SK-N-SH (cell line): ENCODE measurements at regions not wholly inside any gene's neighbourhood (a gene's known extent, or its start where the extent isn't known, plus 50 kb on each side); places are given as distances from the start of the nearest gene placed in this dataset.

Experiments used
- CTCF ChIA-PET: fragments of 300-600, 350-600 bp; formaldehyde crosslinking; extraction: SDS; loops from one replicate; lab custom pipeline; 2021; lab: Yijun Ruan, JAX
- POLR2A ChIA-PET: fragments of 350-600 bp; sonication (Branson Sonifier 250); formaldehyde crosslinking; extraction: SDS; loops from one replicate; lab custom pipeline; 2020; ENCODE audit warnings: antibody characterized with exemption, inconsistent platforms; lab: Yijun Ruan, JAX
- DNase-seq: peaks from one replicate; pipeline ENCODE4 v3.0.0; 2012
- H2AFZ ChIP-seq: fragments of 200-600 bp; sonication (generic); 2 replicates; pipeline ENCODE4 v1.8.1; 2016; ENCODE audit warnings: antibody characterized with exemption, mild to moderate bottlenecking, low read depth
- H3F3A ChIP-seq: fragments of 200-600 bp; sonication (generic); replicated peaks from 2 replicates; pipeline ENCODE3; 2016; ENCODE audit warnings: antibody characterized with exemption, mild to moderate bottlenecking; ENCODE audit not compliant: insufficient read depth
- H3K27ac ChIP-seq, 2 experiments: fragments of 200-500 bp in 1 of 2; fragments of 200-600 bp in 1 of 2; sonication (Bioruptor generic) in 1 of 2; sonication (generic), shearing (Covaris generic) in 1 of 2; 2 replicates each; pipeline versions ENCODE4 v1.5.1 to v1.6.1; 2014 to 2016; ENCODE audit warnings: low read depth in 2 of 2, inconsistent platforms in 1 of 2, low read length in 1 of 2, mild to moderate bottlenecking in 1 of 2, mixed read lengths in 1 of 2
- H3K27me3 ChIP-seq: fragments of 200-600 bp; sonication (generic), shearing (Covaris generic); 2 replicates; pipeline ENCODE4 v1.6.1; 2016; ENCODE audit warnings: mixed run types; ENCODE audit not compliant: insufficient read depth
- H3K36me3 ChIP-seq, 2 experiments: fragments of 200-500 bp in 1 of 2; fragments of 200-600 bp in 1 of 2; sonication (Bioruptor generic) in 1 of 2; sonication (generic) in 1 of 2; replicated peaks in 1 of 2; 2 replicates each; pipeline versions ENCODE3 to v1.5.1; 2014 to 2016; ENCODE audit warnings: low read length in 1 of 2, mild to moderate bottlenecking in 1 of 2; ENCODE audit not compliant: insufficient read depth in 2 of 2, control insufficient read depth in 1 of 2
- H3K4me1 ChIP-seq, 2 experiments: fragments of 200-500 bp in 1 of 2; fragments of 200-600 bp in 1 of 2; sonication (Bioruptor generic) in 1 of 2; sonication (generic), shearing (Covaris generic) in 1 of 2; 2 replicates each; pipeline versions ENCODE4 v1.5.1 to v1.6.1; 2014 to 2016; ENCODE audit warnings: low read depth in 1 of 2, low read length in 1 of 2, mixed run types in 1 of 2; ENCODE audit not compliant: insufficient read depth in 2 of 2, control insufficient read depth in 1 of 2
- H3K4me2 ChIP-seq: fragments of 200-600 bp; sonication (generic), shearing (Covaris generic); 2 replicates; pipeline ENCODE4 v1.6.1; 2017; ENCODE audit warnings: mixed run types
- H3K4me3 ChIP-seq, 2 experiments: fragments of 200-500 bp in 1 of 2; fragments of 200-600 bp in 1 of 2; sonication (Bioruptor generic) in 1 of 2; sonication (generic), shearing (Covaris generic) in 1 of 2; 2 replicates each; pipeline versions ENCODE4 v1.5.1 to v1.8.1; 2014 to 2016; ENCODE audit warnings: low read depth in 2 of 2, inconsistent platforms in 1 of 2, low read length in 1 of 2, mild to moderate bottlenecking in 1 of 2, mixed read lengths in 1 of 2, moderate library complexity in 1 of 2
- H3K79me2 ChIP-seq: fragments of 200-600 bp; sonication (generic); 2 replicates; pipeline ENCODE4 v1.8.1; 2017; ENCODE audit warnings: mild to moderate bottlenecking; ENCODE audit not compliant: insufficient read depth
- H3K9ac ChIP-seq: fragments of 200-600 bp; sonication (generic); 2 replicates; pipeline ENCODE4 v1.6.1; 2017; ENCODE audit warnings: mixed run types
- H3K9me2 ChIP-seq: fragments of 200-600 bp; sonication (generic); 2 replicates; pipeline ENCODE4 v1.6.1; 2017; ENCODE audit warnings: mixed run types
- H3K9me3 ChIP-seq: fragments of 200-600 bp; sonication (generic); 2 replicates; pipeline ENCODE4 v1.6.1; 2017; ENCODE audit warnings: mixed run types, mild to moderate bottlenecking, moderate library complexity
- H4K20me1 ChIP-seq: fragments of 200-600 bp; sonication (generic); 2 replicates; pipeline ENCODE4 v1.6.1; 2017; ENCODE audit warnings: mild to moderate bottlenecking, mixed run types; ENCODE audit not compliant: insufficient read depth
- CHD2 ChIP-seq: fragments of 150-350 bp; IDR thresholded peaks from 2 replicates; pipeline ENCODE4 v1.6.1; 2018; ENCODE audit warnings: low read length; ENCODE audit not compliant: partially characterized antibody
- CTCF ChIP-seq: fragments of 200-600 bp; sonication (generic); IDR thresholded peaks from 2 replicates; pipeline ENCODE4 v1.6.1; 2017; ENCODE audit warnings: antibody characterized with exemption, mild to moderate bottlenecking, moderate library complexity
- ELF1 ChIP-seq: IDR thresholded peaks from 2 replicates; pipeline ENCODE4 v1.4.0; 2012
- EP300 ChIP-seq, 2 experiments: IDR thresholded peaks; 2 replicates each; pipeline versions ENCODE4 v1.4.0 to v1.6.1; 2012; ENCODE audit warnings: borderline replicate concordance in 1 of 2, low read depth in 1 of 2, low read length in 1 of 2
- EZH2phosphoT487 ChIP-seq: fragments of 200-600 bp; sonication (generic); IDR thresholded peaks from 2 replicates; pipeline ENCODE4 v1.6.1; 2017; ENCODE audit warnings: low read depth, mixed run types, mild to moderate bottlenecking, antibody characterized with exemption, moderate library complexity, borderline replicate concordance
- FOSL2 ChIP-seq: IDR thresholded peaks from 2 replicates; pipeline ENCODE4 v1.4.0; 2012; ENCODE audit warnings: low read depth, mild to moderate bottlenecking, moderate library complexity, borderline replicate concordance
- FOXJ3 ChIP-seq: sonication (generic); formaldehyde crosslinking; IDR thresholded peaks from 2 replicates; pipeline ENCODE4 v1.5.1; 2020; ENCODE audit warnings: mild to moderate bottlenecking, missing genetic modification reagents
- FOXM1 ChIP-seq: IDR thresholded peaks from 2 replicates; pipeline ENCODE4 v1.4.0; 2012; ENCODE audit warnings: low read depth, mild to moderate bottlenecking
- GABPA ChIP-seq: IDR thresholded peaks from 2 replicates; pipeline ENCODE4 v1.4.0; 2012; ENCODE audit warnings: low read depth, mild to moderate bottlenecking
- GATA2 ChIP-seq: sonication (generic); formaldehyde crosslinking; IDR thresholded peaks from 2 replicates; pipeline ENCODE4 v1.5.0; 2020; ENCODE audit warnings: mild to moderate bottlenecking, missing genetic modification reagents
- IRF3 ChIP-seq: fragments of 150-350 bp; IDR thresholded peaks from 2 replicates; pipeline ENCODE4 v1.6.1; 2016; ENCODE audit warnings: mild to moderate bottlenecking, low read depth, low read length
- JUND ChIP-seq: IDR thresholded peaks from 2 replicates; pipeline ENCODE4 v1.4.0; 2012
- MEF2A ChIP-seq: IDR thresholded peaks from 2 replicates; pipeline ENCODE4 v1.4.0; 2012; ENCODE audit warnings: low read depth, borderline replicate concordance
- MXI1 ChIP-seq: IDR thresholded peaks from 2 replicates; pipeline ENCODE4 v1.6.1; 2012; ENCODE audit warnings: mild to moderate bottlenecking, low read depth, low read length, improper control_type of control experiment
- NFIC ChIP-seq: IDR thresholded peaks from 2 replicates; pipeline ENCODE4 v1.4.0; 2012; ENCODE audit warnings: borderline replicate concordance
- NRF1 ChIP-seq: IDR thresholded peaks from 2 replicates; pipeline ENCODE4 v1.6.1; 2012; ENCODE audit warnings: low read depth, mild to moderate bottlenecking, low read length
- POLR2AphosphoS5 ChIP-seq: IDR thresholded peaks from 2 replicates; pipeline ENCODE4 v1.6.1; 2012; ENCODE audit warnings: low read depth, low read length
- RAD21 ChIP-seq: IDR thresholded peaks from 2 replicates; pipeline ENCODE4 v1.6.1; 2012; ENCODE audit warnings: mild to moderate bottlenecking, low read length
- RCOR1 ChIP-seq: fragments of 150-350 bp; IDR thresholded peaks from 2 replicates; pipeline ENCODE4 v1.6.1; 2017; ENCODE audit warnings: antibody characterized with exemption, low read length
- RFX5 ChIP-seq: IDR thresholded peaks from 2 replicates; pipeline ENCODE4 v1.6.1; 2012; ENCODE audit warnings: mild to moderate bottlenecking, improper control_type of control experiment, low read length
- SIN3A ChIP-seq: IDR thresholded peaks from 2 replicates; pipeline ENCODE4 v1.6.1; 2012; ENCODE audit warnings: low read depth, mild to moderate bottlenecking, low read length, moderate library complexity, borderline replicate concordance
- TAF1 ChIP-seq: IDR thresholded peaks from 2 replicates; pipeline ENCODE4 v1.6.1; 2012; ENCODE audit warnings: low read depth, mild to moderate bottlenecking, low read length, moderate library complexity, borderline replicate concordance
- TCF12 ChIP-seq: IDR thresholded peaks from 2 replicates; pipeline ENCODE4 v1.4.0; 2012
- TEAD4 ChIP-seq: IDR thresholded peaks from 2 replicates; pipeline ENCODE4 v1.4.0; 2012; ENCODE audit warnings: mild to moderate bottlenecking, borderline replicate concordance; ENCODE audit not compliant: insufficient read depth
- USF2 ChIP-seq: fragments of 150-350 bp; IDR thresholded peaks from 2 replicates; pipeline ENCODE4 v1.6.1; 2017; ENCODE audit warnings: antibody characterized with exemption, low read length, low read depth, borderline replicate concordance
- WGBS: methylation state at CpG from one replicate; pipeline ENCODE4 v1.1.6; 2017; ENCODE audit warnings: low lambda C conversion rate; 5-methylcytosine and 5-hydroxymethylcytosine counted together
- TF ChIP-seq, protein P1 (sequence below): IDR thresholded peaks from 2 replicates; pipeline ENCODE4 v1.6.1; 2012; ENCODE audit warnings: mild to moderate bottlenecking, low read depth, low read length, moderate library complexity
- TF ChIP-seq, protein P2 (sequence below): IDR thresholded peaks from 2 replicates; pipeline ENCODE4 v1.4.0; 2012; ENCODE audit warnings: low read depth, borderline replicate concordance

GRCh38 chr19:29878973-29879654 is 62.9 kb upstream of the URI1 start:
- H3K9me3 ChIP-seq: no peaks in the 10 kb centered on the region
- H3K36me3 ChIP-seq: no peaks in the 10 kb centered on the region
- peak overlapping the region; percentile 73 for H3K4me2 ChIP-seq
- WGBS: 23% methylated on average over 14 of the region's 17 CpGs
- H3K27ac ChIP-seq: no peak overlapping the region
- peak overlapping the region; percentile 6; the same call in 1 of the 2 replicates for H3K9ac ChIP-seq
- no peaks in the 10 kb centered on the region for H3K9me2 ChIP-seq
- H3K4me3 ChIP-seq: peak overlapping the region; percentile 46 to 63
- ChIA-PET CTCF (interaction anchor here (0.7 to 3.4 kb wide), 10 partner anchors 18 to 771 kb away, joined by 3 to 21 read pairs (median 6); no protein-coding TSS in a partner anchor), POLR2A (no interaction called here)
- H4K20me1 ChIP-seq: no peaks in the 10 kb centered on the region
- peaks cover 0 to 6% of the 10 kb centered on the region in 2 experiments; a peak in 1 of 4 replicates for H3K4me1 ChIP-seq
- peak; percentile 91 for DNase-seq
- H3F3A ChIP-seq: no peaks in the 10 kb centered on the region
- peak overlapping the region; percentile 77 for H2AFZ ChIP-seq
- no peaks in the 10 kb centered on the region; the same call in 1 of the 2 replicates for H3K27me3 ChIP-seq
- H3K79me2 ChIP-seq: no peaks in the 10 kb centered on the region
- no peak for TF ChIP-seq CTCF
- TF ChIP-seq FOXM1: no peak
- TF ChIP-seq MXI1: peak; percentile 5; the same call in 1 of the 2 replicates
- TF ChIP-seq GATA2 (CRISPR knock-in tag): no peak
- TF ChIP-seq USF2: no peak
- TF ChIP-seq EZH2phosphoT487: no peak
- TF ChIP-seq ELF1: no peak
- no peak for TF ChIP-seq SIN3A
- no peak for TF ChIP-seq FOXJ3 (CRISPR knock-in tag)
- no peak for TF ChIP-seq POLR2AphosphoS5
- no peak for TF ChIP-seq TEAD4
- no peak for TF ChIP-seq GABPA
- TF ChIP-seq JUND: no peak
- TF ChIP-seq TCF12: no peak
- TF ChIP-seq EP300 (IDR thresholded peaks at IDR 0.05; ENCODE audit: borderline replicate concordance in 1 of 2, low read depth in 1 of 2, low read length in 1 of 2): no peak
- TF ChIP-seq, protein P1, sequence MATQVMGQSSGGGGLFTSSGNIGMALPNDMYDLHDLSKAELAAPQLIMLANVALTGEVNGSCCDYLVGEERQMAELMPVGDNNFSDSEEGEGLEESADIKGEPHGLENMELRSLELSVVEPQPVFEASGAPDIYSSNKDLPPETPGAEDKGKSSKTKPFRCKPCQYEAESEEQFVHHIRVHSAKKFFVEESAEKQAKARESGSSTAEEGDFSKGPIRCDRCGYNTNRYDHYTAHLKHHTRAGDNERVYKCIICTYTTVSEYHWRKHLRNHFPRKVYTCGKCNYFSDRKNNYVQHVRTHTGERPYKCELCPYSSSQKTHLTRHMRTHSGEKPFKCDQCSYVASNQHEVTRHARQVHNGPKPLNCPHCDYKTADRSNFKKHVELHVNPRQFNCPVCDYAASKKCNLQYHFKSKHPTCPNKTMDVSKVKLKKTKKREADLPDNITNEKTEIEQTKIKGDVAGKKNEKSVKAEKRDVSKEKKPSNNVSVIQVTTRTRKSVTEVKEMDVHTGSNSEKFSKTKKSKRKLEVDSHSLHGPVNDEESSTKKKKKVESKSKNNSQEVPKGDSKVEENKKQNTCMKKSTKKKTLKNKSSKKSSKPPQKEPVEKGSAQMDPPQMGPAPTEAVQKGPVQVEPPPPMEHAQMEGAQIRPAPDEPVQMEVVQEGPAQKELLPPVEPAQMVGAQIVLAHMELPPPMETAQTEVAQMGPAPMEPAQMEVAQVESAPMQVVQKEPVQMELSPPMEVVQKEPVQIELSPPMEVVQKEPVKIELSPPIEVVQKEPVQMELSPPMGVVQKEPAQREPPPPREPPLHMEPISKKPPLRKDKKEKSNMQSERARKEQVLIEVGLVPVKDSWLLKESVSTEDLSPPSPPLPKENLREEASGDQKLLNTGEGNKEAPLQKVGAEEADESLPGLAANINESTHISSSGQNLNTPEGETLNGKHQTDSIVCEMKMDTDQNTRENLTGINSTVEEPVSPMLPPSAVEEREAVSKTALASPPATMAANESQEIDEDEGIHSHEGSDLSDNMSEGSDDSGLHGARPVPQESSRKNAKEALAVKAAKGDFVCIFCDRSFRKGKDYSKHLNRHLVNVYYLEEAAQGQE: no peak
- TF ChIP-seq IRF3: peak; percentile 72
- no peak for TF ChIP-seq RCOR1
- TF ChIP-seq, protein P2, sequence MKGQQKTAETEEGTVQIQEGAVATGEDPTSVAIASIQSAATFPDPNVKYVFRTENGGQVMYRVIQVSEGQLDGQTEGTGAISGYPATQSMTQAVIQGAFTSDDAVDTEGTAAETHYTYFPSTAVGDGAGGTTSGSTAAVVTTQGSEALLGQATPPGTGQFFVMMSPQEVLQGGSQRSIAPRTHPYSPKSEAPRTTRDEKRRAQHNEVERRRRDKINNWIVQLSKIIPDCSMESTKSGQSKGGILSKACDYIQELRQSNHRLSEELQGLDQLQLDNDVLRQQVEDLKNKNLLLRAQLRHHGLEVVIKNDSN: no peak; the same call in 1 of the 2 replicates
- no peak for TF ChIP-seq MEF2A
- no peak for TF ChIP-seq TAF1
- TF ChIP-seq RFX5: peak; percentile 81
- peak; percentile 71 for TF ChIP-seq CHD2
- no peak for TF ChIP-seq NFIC
- TF ChIP-seq FOSL2: no peak
- TF ChIP-seq RAD21: no peak
- TF ChIP-seq NRF1: no peak
